ENCODE measurements at regions not wholly inside any gene's neighbourhood (a gene's known extent, or its start where the extent isn't known, plus 50 kb on each side); places are given as distances from the start of the nearest gene placed in this dataset.

- no peaks in the 10 kb centered on the region for H3K9me3 Mint-ChIP-seq
- peaks cover 6% of the 10 kb centered on the region for H3K4me1 Mint-ChIP-seq
- no peaks in the 10 kb centered on the region for H3K27me3 ChIP-seq
- peaks cover 6% of the 10 kb centered on the region for H3K4me1 ChIP-seq
- no peaks in the 10 kb centered on the region for H3K79me2 ChIP-seq (ENCODE audit: low read depth)
- H3K4me2 ChIP-seq, result no peak overlapping the region
- no peak overlapping the region for H2AFZ ChIP-seq (replicated peaks)
- no peak for DNase-seq (ENCODE audit: low spot score)
- H3K4me3 ChIP-seq, result no peak overlapping the region
- H3K4me3 Mint-ChIP-seq, result no peak overlapping the region
- H3K36me3 ChIP-seq, result no peaks in the 10 kb centered on the region
- H3K27me3 Mint-ChIP-seq (ENCODE audit: insufficient read depth, low read depth), result peaks cover 6% of the 10 kb centered on the region
- H3K27ac ChIP-seq, result no peak overlapping the region
- H3F3A ChIP-seq (ENCODE audit: low read depth), result no peaks in the 10 kb centered on the region
- no peak for TF ChIP-seq CTCF (IDR thresholded peaks at IDR 0.05)
- no peak for TF ChIP-seq EZH2 (IDR thresholded peaks at IDR 0.05)
- TF ChIP-seq EZH2phosphoT487 (IDR thresholded peaks at IDR 0.05), result no peak
- H3K27ac Mint-ChIP-seq, result no peak overlapping the region
- no peaks in the 10 kb centered on the region for H3K36me3 Mint-ChIP-seq
- no peaks in the 10 kb centered on the region for H4K20me1 ChIP-seq (ENCODE audit: low read depth)
- H3K9me3 ChIP-seq (ENCODE audit: low read depth), result no peaks in the 10 kb centered on the region
- H3K9ac ChIP-seq, result no peak overlapping the region
These were observed 50.8 kb upstream of the GADL1 start for GRCh38 chr3:30945291-30945690.

GRCh38 chr3:30948426-30948825, 54.0 kb upstream of the GADL1 start:
- Mint-ChIP-seq H3K9me3 (no peaks in the 10 kb centered on the region), H3K27ac (no peak overlapping the region), H3K4me1 (peaks cover 3% of the 10 kb centered on the region), H3K27me3 (ENCODE audit: insufficient read depth, low read depth) (peaks cover 3% of the 10 kb centered on the region), H3K36me3 (no peaks in the 10 kb centered on the region), H3K4me3 (no peak overlapping the region)
- Histone ChIP-seq H3K27me3 (no peaks in the 10 kb centered on the region), H4K20me1 (ENCODE audit: low read depth) (no peaks in the 10 kb centered on the region), H3K36me3 (no peaks in the 10 kb centered on the region), H3K9ac (no peak overlapping the region), H3F3A (ENCODE audit: low read depth) (no peaks in the 10 kb centered on the region), H3K4me3 (no peak overlapping the region), H3K9me3 (ENCODE audit: low read depth) (no peaks in the 10 kb centered on the region), H3K4me2 (no peak overlapping the region), H3K79me2 (ENCODE audit: low read depth) (no peaks in the 10 kb centered on the region), H3K27ac (no peak overlapping the region), H2AFZ (replicated peaks) (peak overlapping the region; percentile 65), H3K4me1 (peaks cover 6% of the 10 kb centered on the region)
- DNase-seq (ENCODE audit: low spot score), result no peak
- TF ChIP-seq EZH2 (IDR thresholded peaks at IDR 0.05), result no peak
- no peak for TF ChIP-seq EZH2phosphoT487 (IDR thresholded peaks at IDR 0.05)
- TF ChIP-seq CTCF (IDR thresholded peaks at IDR 0.05), result no peak

GRCh38 chr3:30951826-30952225, 57.4 kb upstream of the GADL1 start:
- Histone ChIP-seq H3K79me2 (ENCODE audit: low read depth) (no peaks in the 10 kb centered on the region), H3K9ac (no peak overlapping the region), H3K4me3 (no peak overlapping the region), H3F3A (ENCODE audit: low read depth) (no peaks in the 10 kb centered on the region), H2AFZ (replicated peaks) (no peak overlapping the region), H4K20me1 (ENCODE audit: low read depth) (no peaks in the 10 kb centered on the region), H3K9me3 (ENCODE audit: low read depth) (no peaks in the 10 kb centered on the region), H3K36me3 (no peaks in the 10 kb centered on the region), H3K27ac (no peak overlapping the region), H3K27me3 (no peaks in the 10 kb centered on the region), H3K4me2 (no peak overlapping the region), H3K4me1 (peaks cover 6% of the 10 kb centered on the region)
- no peaks in the 10 kb centered on the region for H3K36me3 Mint-ChIP-seq
- H3K4me3 Mint-ChIP-seq, result no peak overlapping the region
- no peaks in the 10 kb centered on the region for H3K9me3 Mint-ChIP-seq
- H3K27me3 Mint-ChIP-seq (ENCODE audit: insufficient read depth, low read depth), result no peaks in the 10 kb centered on the region
- no peak for DNase-seq (ENCODE audit: low spot score)
- no peak for TF ChIP-seq CTCF (IDR thresholded peaks at IDR 0.05)
- no peak for TF ChIP-seq EZH2phosphoT487 (IDR thresholded peaks at IDR 0.05)
- TF ChIP-seq EZH2 (IDR thresholded peaks at IDR 0.05), result no peak
- H3K27ac Mint-ChIP-seq, result no peak overlapping the region
- peaks cover 3% of the 10 kb centered on the region for H3K4me1 Mint-ChIP-seq

All from neural progenitor cell (in vitro differentiated cells).